GM12878 (cell line): ENCODE measurements at regions not wholly inside any gene's neighbourhood (a gene's known extent, or its start where the extent isn't known, plus 50 kb on each side); places are given as distances from the start of the nearest gene placed in this dataset.

Source experiments
- ATAC-seq: fragments of 200-7000 bp; cut with Tn5 transposase; 3 replicates; pipeline ENCODE4 v1.9.1; 2020; ENCODE audit warnings: mild to moderate bottlenecking, moderate library complexity
- BruUV-seq: library from RNA; stranded (reverse); fragments of 400-500 nt; replicated peaks from 2 replicates; lab custom pipeline; 2021; lab: Mats Ljungman, UMichigan
- CTCF ChIA-PET: fragments of 300-600 bp; sonication (Branson Sonifier 250); formaldehyde crosslinking; extraction: SDS; loops from one replicate; lab custom pipeline; 2021; ENCODE audit warnings: inconsistent platforms; lab: Yijun Ruan, JAX
- POLR2A ChIA-PET: fragments of 350-600 bp; formaldehyde crosslinking; extraction: SDS; loops from one replicate; lab custom pipeline; 2021; ENCODE audit warnings: inconsistent platforms; lab: Charles Lee
- RAD21 ChIA-PET: fragments of 300-600 bp; sonication (Branson Sonifier 250); formaldehyde crosslinking; loops from one replicate; lab custom pipeline; 2023; ENCODE audit warnings: antibody characterized with exemption; ENCODE audit not compliant: unreplicated experiment; lab: Charles Lee
- SMC1A ChIA-PET: fragments of 300-600 bp; sonication (Branson Sonifier 250); formaldehyde crosslinking; loops from one replicate; lab custom pipeline; 2023; ENCODE audit not compliant: unreplicated experiment, uncharacterized antibody; lab: Charles Lee
- DNase-seq: peaks from one replicate; pipeline ENCODE4 v3.0.0-alpha.2; 2011; ENCODE audit warnings: low read depth, low spot score
- FAIRE-seq: peaks from 3 replicates; lab custom pipeline; 2011; peaks lifted over from hg19 to GRCh38; lab: Jason Lieb, UNC
- H2AFZ ChIP-seq: 2 replicates; pipeline ENCODE4 v1.6.0; 2011; ENCODE audit warnings: low read depth, low read length, control low read depth; ENCODE audit not compliant: control insufficient read depth
- H3K27ac ChIP-seq: 2 replicates; pipeline ENCODE4 v1.5.1; 2011; ENCODE audit warnings: control low read depth; ENCODE audit not compliant: control insufficient read depth, insufficient read depth
- H3K27me3 ChIP-seq, 2 experiments: replicated peaks in 1 of 2; 2 replicates each; pipeline versions ENCODE4 v1.6.0 to v1.6.1; 2011; ENCODE audit warnings: low read length in 1 of 2; ENCODE audit not compliant: control insufficient read depth in 2 of 2, insufficient read depth in 2 of 2
- H3K36me3 ChIP-seq, 2 experiments: 2 replicates each; pipeline ENCODE4 v1.5.1; 2011; ENCODE audit warnings: low read length in 1 of 2; ENCODE audit not compliant: control insufficient read depth in 2 of 2, insufficient read depth in 2 of 2
- H3K4me1 ChIP-seq: 2 replicates; pipeline ENCODE4 v1.6.1; 2011; ENCODE audit warnings: mild to moderate bottlenecking, low read length, moderate library complexity, mixed read lengths; ENCODE audit not compliant: control insufficient read depth, insufficient read depth
- H3K4me2 ChIP-seq: 2 replicates; pipeline ENCODE4 v1.6.0; 2011; ENCODE audit warnings: control low read depth; ENCODE audit not compliant: control insufficient read depth, insufficient read depth
- H3K4me3 ChIP-seq: fragments of 200-600 bp; sonication (generic); 2 replicates; pipeline ENCODE4 v1.5.1; 2016
- H3K79me2 ChIP-seq: 2 replicates; pipeline ENCODE4 v1.6.0; 2011; ENCODE audit warnings: low read length; ENCODE audit not compliant: control insufficient read depth, insufficient read depth
- H3K9ac ChIP-seq: 2 replicates; pipeline ENCODE4 v1.8.0; 2011; ENCODE audit warnings: low read length, control low read depth, mixed read lengths; ENCODE audit not compliant: control insufficient read depth, insufficient read depth
- H3K9me3 ChIP-seq: replicated peaks from 3 replicates; pipeline ENCODE4 v1.5.1; 2011; ENCODE audit warnings: mild to moderate bottlenecking, low read length; ENCODE audit not compliant: control insufficient read depth, insufficient read depth
- H4K20me1 ChIP-seq: 2 replicates; pipeline ENCODE4 v1.6.0; 2011; ENCODE audit not compliant: control insufficient read depth, insufficient read depth
- BHLHE40 ChIP-seq, 2 experiments: fragments of 450-650 bp in 1 of 2; IDR thresholded peaks; 2 replicates each; pipeline ENCODE4 v1.6.1; 2011 to 2017; ENCODE audit warnings: low read depth in 2 of 2, borderline replicate concordance in 1 of 2, improper control_type of control experiment in 1 of 2, low read length in 1 of 2, mild to moderate bottlenecking in 1 of 2
- BMI1 ChIP-seq: fragments of 450-650 bp; IDR thresholded peaks from 2 replicates; pipeline ENCODE4 v1.6.1; 2016; ENCODE audit warnings: mild to moderate bottlenecking, moderate library complexity, borderline replicate concordance
- CHD2 ChIP-seq: IDR thresholded peaks from 2 replicates; pipeline ENCODE4 v1.6.1; 2011; ENCODE audit warnings: low read depth, low read length, improper control_type of control experiment, borderline replicate concordance
- CHD4 ChIP-seq: fragments of 200-600 bp; sonication (generic); IDR thresholded peaks from 2 replicates; pipeline ENCODE4 v1.6.1; 2016; ENCODE audit warnings: mild to moderate bottlenecking
- EED ChIP-seq: sonication (generic); IDR thresholded peaks from 2 replicates; pipeline ENCODE4 v1.6.1; 2016; ENCODE audit warnings: antibody characterized with exemption, low read depth
- EP300 ChIP-seq, 2 experiments: fragments of 150-350 bp in 1 of 2; IDR thresholded peaks; 2 replicates each; pipeline ENCODE4 v1.6.1; 2011 to 2012; ENCODE audit warnings: low read depth in 2 of 2, low read length in 2 of 2, borderline replicate concordance in 1 of 2, improper control_type of control experiment in 1 of 2, inconsistent platforms in 1 of 2; ENCODE audit not compliant: control insufficient read depth in 1 of 2
- FOXM1 ChIP-seq: IDR thresholded peaks from 2 replicates; pipeline ENCODE4 v1.6.1; 2012; ENCODE audit warnings: low read depth, mild to moderate bottlenecking, inconsistent platforms, low read length, moderate library complexity
- LARP7 ChIP-seq: fragments of 450-650 bp; IDR thresholded peaks from 2 replicates; pipeline ENCODE4 v1.6.1; 2017; ENCODE audit warnings: mild to moderate bottlenecking
- MEF2B ChIP-seq: fragments of 450-650 bp; IDR thresholded peaks from 2 replicates; pipeline ENCODE4 v1.6.1; 2018; ENCODE audit warnings: mild to moderate bottlenecking, moderate library complexity; ENCODE audit not compliant: partially characterized antibody, poor library complexity, severe bottlenecking
- MYB ChIP-seq: fragments of 150-350 bp; IDR thresholded peaks from 2 replicates; pipeline ENCODE4 v1.6.1; 2014; ENCODE audit warnings: mild to moderate bottlenecking, low read depth, low read length, borderline replicate concordance
- MYC ChIP-seq: IDR thresholded peaks from 2 replicates; pipeline ENCODE4 v1.6.1; 2011; ENCODE audit warnings: mild to moderate bottlenecking, low read length, moderate library complexity, inconsistent platforms; ENCODE audit not compliant: insufficient read depth, insufficient replicate concordance, insufficient read length, severe bottlenecking
- NKRF ChIP-seq: fragments of 450-650 bp; conservative IDR thresholded peaks from 2 replicates; pipeline ENCODE4 v1.6.1; 2017; ENCODE audit warnings: mild to moderate bottlenecking, moderate library complexity
- NR2C2 ChIP-seq: IDR thresholded peaks from 2 replicates; pipeline ENCODE4 v1.6.1; 2011; ENCODE audit warnings: borderline replicate concordance, low read depth; ENCODE audit not compliant: control insufficient read depth, insufficient read length
- RB1 ChIP-seq: fragments of 450-650 bp; formaldehyde crosslinking; IDR thresholded peaks from 2 replicates; pipeline ENCODE4 v1.6.1; 2017; ENCODE audit warnings: mild to moderate bottlenecking, borderline replicate concordance
- RCOR1 ChIP-seq: conservative IDR thresholded peaks from 2 replicates; pipeline ENCODE4 v1.6.1; 2012; ENCODE audit warnings: low read depth, low read length, improper control_type of control experiment
- SIN3A ChIP-seq: IDR thresholded peaks from 2 replicates; pipeline ENCODE4 v1.6.1; 2012; ENCODE audit warnings: low read depth, low read length, improper control_type of control experiment
- SMAD5 ChIP-seq: IDR thresholded peaks from 2 replicates; pipeline ENCODE4 v1.6.1; 2016; ENCODE audit warnings: antibody characterized with exemption, low read depth
- USF2 ChIP-seq: IDR thresholded peaks from 2 replicates; pipeline ENCODE4 v1.6.1; 2011; ENCODE audit warnings: low read depth, low read length, improper control_type of control experiment, borderline replicate concordance
- YBX1 ChIP-seq: fragments of 450-650 bp; IDR thresholded peaks from 2 replicates; pipeline ENCODE4 v1.6.1; 2016; ENCODE audit warnings: antibody characterized with exemption
- YY1 ChIP-seq: IDR thresholded peaks from 2 replicates; pipeline ENCODE4 v1.6.1; 2011; ENCODE audit warnings: low read depth, mild to moderate bottlenecking, low read length
- ZNF207 ChIP-seq: fragments of 450-650 bp; IDR thresholded peaks from 2 replicates; pipeline ENCODE4 v1.6.1; 2014; ENCODE audit warnings: antibody characterized with exemption, mild to moderate bottlenecking, borderline replicate concordance
- ZNF24 ChIP-seq: fragments of 450-650 bp; IDR thresholded peaks from 2 replicates; pipeline ENCODE4 v1.6.1; 2017; ENCODE audit warnings: antibody characterized with exemption, mild to moderate bottlenecking
- ZNF622 ChIP-seq: fragments of 450-650 bp; IDR thresholded peaks from 2 replicates; pipeline ENCODE4 v1.6.1; 2017; ENCODE audit warnings: mild to moderate bottlenecking, inconsistent platforms
- ZZZ3 ChIP-seq: IDR thresholded peaks from 2 replicates; pipeline ENCODE4 v1.6.1; 2011; ENCODE audit warnings: low read depth; ENCODE audit not compliant: control insufficient read depth, insufficient read length
- WGBS: methylation state at CpG from one replicate; pipeline ENCODE4 v1.1.6; 2016; ENCODE audit warnings: low lambda C conversion rate; ENCODE audit not compliant: insufficient replicate concordance, insufficient coverage; ENCODE audit errors: missing lambda C conversion rate; 5-methylcytosine and 5-hydroxymethylcytosine counted together
- in situ Hi-C: fragments of 300-500 bp; cut with MboI; formaldehyde crosslinking; loops from 9 replicates; pipeline ENCODE4 v1.14.3; 2018; ENCODE audit warnings: mixed read lengths
- intact Hi-C: fragments of 100-400 bp; cut with micrococcal nuclease; formaldehyde crosslinking; loops from one replicate; pipeline ENCODE4 v1.14.2; 2022; ENCODE audit not compliant: unreplicated experiment

- TF ChIP-seq RCOR1 (no peak), EP300 (IDR thresholded peaks at IDR 0.05; ENCODE audit: borderline replicate concordance in 1 of 2, control insufficient read depth in 1 of 2, low read depth in 2 of 2, low read length in 2 of 2) (no peak), RB1 (no peak), NKRF (no peak), SIN3A (no peak), NR2C2 (no peak), CHD4 (no peak), CHD2 (no peak), BMI1 (no peak), YY1 (no peak), ZNF207 (no peak)
Observed at GRCh38 chr2:236814593-236814992, 245.0 kb downstream of the ACKR3 start (continued).

GRCh38 chr2:236815746-236816145, 246.1 kb downstream of the ACKR3 start:
- in situ Hi-C loops (no loop called here), intact Hi-C loops (no loop called here)
- no peak for FAIRE-seq
- H3K27me3 ChIP-seq, result no peaks in the 10 kb centered on the region; a peak in 3 of 4 replicates
- no peak overlapping the region for H2AFZ ChIP-seq
- no peaks in the 10 kb centered on the region for H3K4me1 ChIP-seq
- ChIA-PET CTCF (no interaction called here), RAD21 (no interaction called here), POLR2A (no interaction called here), SMC1A (no interaction called here)
- no peaks in the 10 kb centered on the region for H4K20me1 ChIP-seq
- H3K36me3 ChIP-seq, result no peaks in the 10 kb centered on the region
- H3K4me3 ChIP-seq, result no peak overlapping the region
- H3K9ac ChIP-seq, result no peak overlapping the region
- WGBS, result 24% methylated on average over 8 of the region's 8 CpGs
- H3K4me2 ChIP-seq, result no peak overlapping the region
- ATAC-seq, result no peak
- no TSS peak for BruUV-seq
- H3K27ac ChIP-seq, result no peak overlapping the region
- DNase-seq, result no peak
- H3K9me3 ChIP-seq, result no peaks in the 10 kb centered on the region
- H3K79me2 ChIP-seq, result no peaks in the 10 kb centered on the region
- TF ChIP-seq ZNF24 (no peak), ZNF622 (no peak), EED (no peak), LARP7 (no peak), SMAD5 (no peak), FOXM1 (no peak), MYB (no peak), USF2 (no peak), MYC (no peak), YBX1 (no peak), MEF2B (no peak), ZZZ3 (no peak), BHLHE40 (IDR thresholded peaks at IDR 0.05; ENCODE audit: borderline replicate concordance in 1 of 2, low read depth in 2 of 2, low read length in 1 of 2) (no peak)
